Dermis microvascular lymphatic vessel endothelial cell (primary cell): ENCODE measurements at regions not wholly inside any gene's neighbourhood (a gene's known extent, or its start where the extent isn't known, plus 50 kb on each side); places are given as distances from the start of the nearest gene placed in this dataset.
"Not testable (repeated sequence)": the region's sequence is repeated elsewhere in the genome, so short reads cannot be mapped to it uniquely, and the experiment has no call there.

Source experiments
- DNase-seq, 2 donors: peaks; one replicate each; pipeline versions ENCODE4 v3.0.0 to v3.0.0-alpha.2; 2010; ENCODE audit warnings: low read depth in 2 of 2

- not testable (repeated sequence) for DNase-seq
These were observed 1112.5 kb downstream of the TMEM121 start for GRCh38 chr14:106638786-106639452.

- no peak for DNase-seq
These were observed 1115.7 kb downstream of the TMEM121 start for GRCh38 chr14:106642090-106642489.

DNA sequence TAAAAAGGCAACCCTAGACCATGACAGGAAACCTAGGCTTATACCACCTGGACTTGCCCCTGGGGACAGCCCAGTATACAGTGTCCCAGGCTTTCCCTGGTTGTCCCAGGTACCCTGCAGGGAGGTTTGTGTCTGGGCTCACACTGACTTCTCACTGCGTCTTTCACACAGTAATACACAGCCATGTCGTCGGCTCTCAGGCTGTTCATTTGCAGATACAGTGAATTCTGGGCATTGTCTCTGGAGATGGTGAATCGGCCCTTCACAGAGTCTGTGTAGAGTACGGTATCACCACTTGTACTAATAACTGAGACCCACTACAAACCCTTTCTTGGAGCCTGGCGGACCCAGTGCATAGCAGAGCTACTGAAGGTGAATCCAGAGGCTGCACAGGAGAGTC lies 1116.6 kb downstream of the TMEM121 start:
- not testable (repeated sequence) for DNase-seq

DNA sequence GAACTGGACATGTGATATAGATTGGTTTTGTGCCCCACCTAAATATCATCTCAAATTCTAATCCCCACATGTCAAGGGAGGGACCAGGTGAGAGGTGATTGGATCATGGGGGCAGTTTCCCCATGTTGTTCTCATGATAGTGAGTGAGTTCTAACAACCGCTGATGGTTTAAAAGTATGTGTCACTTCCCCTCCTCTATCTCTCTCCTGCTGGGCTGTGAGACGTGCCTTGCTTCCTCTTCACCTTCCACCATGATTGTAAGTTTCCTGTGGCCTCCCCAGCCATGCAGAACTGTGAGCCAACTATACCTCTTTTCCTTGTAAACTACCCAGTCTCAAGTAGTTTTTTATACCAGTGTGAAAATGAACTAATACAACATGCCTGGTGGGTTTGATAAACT lies 1122.5 kb downstream of the TMEM121 start:
- not testable (repeated sequence) for DNase-seq

GRCh38 chr14:106651016-106651415 lies 1124.6 kb downstream of the TMEM121 start:
- no peak for DNase-seq

- DNase-seq, result no peak
These were observed 1126.1 kb downstream of the TMEM121 start for GRCh38 chr14:106652494-106652893.

DNA sequence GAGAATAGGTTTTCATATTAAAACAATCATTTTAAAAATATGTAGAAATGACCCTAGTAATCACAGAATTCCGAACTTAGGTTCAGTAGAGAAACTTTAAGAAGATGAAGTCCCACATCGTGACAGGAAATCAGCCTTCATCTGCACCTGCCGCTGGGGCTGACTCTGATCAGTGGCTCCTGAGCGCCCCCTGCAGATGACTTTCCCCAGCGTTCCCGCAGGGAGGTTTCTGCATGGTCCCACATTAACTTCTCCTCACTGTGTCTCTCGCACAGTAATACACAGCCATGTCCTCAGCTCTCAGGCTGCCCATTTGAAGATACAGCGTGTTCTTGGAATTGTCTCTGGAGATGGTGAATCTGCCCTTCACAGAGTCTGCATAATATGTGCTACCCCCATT lies 1131.1 kb downstream of the TMEM121 start:
- DNase-seq, result no peak

DNA sequence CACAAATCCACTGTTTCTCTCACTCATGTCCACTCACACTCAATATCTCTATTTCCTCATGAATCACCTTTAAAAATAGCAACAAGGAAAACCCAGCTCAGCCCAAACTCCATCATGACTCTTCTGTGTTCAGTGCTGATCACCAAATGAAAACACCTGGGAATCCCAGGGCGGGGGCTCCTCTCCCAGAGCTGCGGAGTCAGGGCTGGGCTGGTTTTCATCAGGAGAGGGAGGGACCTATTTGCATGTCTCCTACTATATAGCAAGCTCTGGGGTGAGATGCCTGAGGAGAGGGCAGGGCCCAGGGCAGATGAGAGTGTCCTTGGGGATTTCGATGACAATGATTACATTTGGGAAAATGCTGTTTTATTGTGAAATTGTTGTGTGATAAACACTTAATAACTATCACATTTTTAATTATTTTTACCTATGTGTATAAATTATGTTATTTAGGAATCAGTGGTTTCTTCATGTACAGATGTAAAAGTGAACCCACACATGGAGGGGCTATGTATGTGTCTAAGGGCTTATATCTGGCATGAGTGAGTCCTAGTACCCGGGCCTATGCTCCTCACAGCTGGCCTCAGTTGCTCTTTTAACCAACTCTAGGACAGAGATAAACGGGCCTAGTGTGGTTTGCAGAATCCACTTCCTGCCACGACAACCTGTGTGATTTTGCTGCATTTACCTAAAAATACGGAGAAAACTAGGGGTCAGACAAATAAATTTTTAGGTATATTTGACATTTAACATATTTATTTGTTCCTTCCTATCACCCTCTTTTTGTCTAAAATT lies 1131.9 kb downstream of the TMEM121 start:
- not testable (repeated sequence) for DNase-seq

- not testable (repeated sequence) for DNase-seq
These were observed 1135.2 kb downstream of the TMEM121 start for GRCh38 chr14:106661561-106661960.

DNA sequence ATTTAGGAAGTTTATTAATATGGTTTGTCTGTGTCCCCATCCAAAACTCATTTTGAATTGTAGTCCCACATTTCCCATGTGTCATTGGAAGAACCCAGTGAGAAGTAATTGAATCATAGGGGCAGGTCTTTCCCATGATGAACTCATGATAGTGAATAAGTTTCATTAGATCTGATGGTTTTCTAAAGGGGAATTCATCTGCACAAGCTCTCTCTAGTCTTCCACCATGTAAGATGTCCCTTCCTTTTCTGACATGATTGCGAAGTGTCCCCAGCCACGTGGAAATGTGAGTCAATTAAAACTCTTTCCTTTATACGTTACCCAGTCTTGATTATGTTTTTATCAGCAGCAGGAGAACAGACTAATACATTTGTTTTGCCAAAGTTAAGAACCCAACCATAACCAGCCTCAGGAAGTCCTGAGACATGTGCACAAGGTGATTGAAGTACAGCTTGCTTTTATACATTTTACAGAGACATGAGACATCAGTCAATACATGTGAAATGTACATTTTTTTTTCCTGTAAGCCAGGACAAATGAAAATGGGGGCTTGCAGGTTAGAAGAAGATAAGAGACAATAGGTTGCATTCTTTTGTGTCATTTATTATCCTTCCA lies 1136.7 kb downstream of the TMEM121 start:
- DNase-seq, result no peak

DNA sequence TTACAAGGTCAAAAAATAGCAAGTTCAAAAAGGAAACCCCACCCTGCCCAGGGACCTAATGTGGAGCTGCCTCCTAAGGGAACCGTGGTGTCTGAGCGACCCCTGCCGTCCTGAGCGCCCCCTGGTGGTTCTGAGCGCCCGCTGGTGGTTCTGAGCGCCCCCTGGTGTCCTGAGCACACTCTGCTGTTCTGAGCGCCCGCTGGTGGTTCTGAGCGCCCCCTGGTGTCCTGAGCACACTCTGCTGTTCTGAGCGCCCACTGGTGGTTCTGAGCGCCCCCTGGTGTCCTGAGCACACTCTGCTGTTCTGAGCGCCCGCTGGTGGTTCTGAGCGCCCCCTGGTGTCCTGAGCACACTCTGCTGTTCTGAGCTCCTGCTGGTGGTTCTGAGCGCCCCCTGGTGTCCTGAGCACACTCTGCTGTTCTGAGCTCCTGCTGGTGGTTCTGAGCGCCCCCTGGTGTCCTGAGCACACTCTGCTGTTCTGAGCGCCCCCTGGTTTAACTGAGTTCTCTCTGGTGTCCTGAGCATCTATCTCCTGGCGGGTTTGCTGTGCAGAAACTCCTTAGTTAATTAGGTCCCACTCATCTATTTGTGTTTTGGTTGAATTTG lies 1137.5 kb downstream of the TMEM121 start:
- not testable (repeated sequence) for DNase-seq

GRCh38 chr14:106665814-106666213 lies 1139.4 kb downstream of the TMEM121 start:
- DNase-seq, result no peak

- DNase-seq, result no peak
These were observed 1140.0 kb downstream of the TMEM121 start for GRCh38 chr14:106666341-106666740.

DNA sequence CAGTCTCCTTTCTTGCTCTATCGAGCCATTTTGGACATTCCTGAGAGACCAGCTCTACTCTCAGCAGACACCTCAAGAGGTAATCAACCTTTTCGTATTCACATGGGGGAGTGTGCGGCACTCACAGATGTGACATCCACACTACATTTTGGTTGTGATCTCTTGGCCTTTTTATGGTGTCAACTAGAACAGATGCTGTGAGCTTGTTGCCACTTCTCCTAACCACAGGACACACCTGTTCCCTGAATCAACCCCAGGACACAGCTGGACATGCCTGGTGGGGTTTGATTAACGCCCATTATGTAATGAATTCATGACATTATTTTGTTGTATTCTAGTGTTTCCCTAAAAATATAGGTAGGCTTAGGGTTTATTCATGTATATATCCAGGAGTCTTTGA lies 1143.6 kb downstream of the TMEM121 start:
- DNase-seq, result no peak

DNA sequence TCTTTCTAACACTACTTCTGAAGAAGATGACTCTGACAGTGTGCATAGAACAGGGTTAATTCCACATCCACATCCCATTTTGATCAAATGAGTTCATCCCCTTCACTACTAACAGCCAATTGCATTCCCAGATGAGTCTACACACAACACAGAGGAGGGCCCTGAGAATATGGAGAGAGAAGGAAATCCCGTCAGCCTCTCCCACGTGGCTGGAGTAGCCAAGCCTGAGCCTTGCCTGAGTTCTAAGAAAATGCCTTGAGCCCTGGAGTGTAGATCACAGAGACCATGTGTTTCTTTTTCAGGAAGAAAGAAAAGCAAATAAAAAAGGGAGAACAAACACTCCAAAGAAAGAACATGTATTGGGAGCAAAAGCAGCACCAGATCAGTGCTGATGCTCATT lies 1147.7 kb downstream of the TMEM121 start:
- not testable (repeated sequence) for DNase-seq

DNA sequence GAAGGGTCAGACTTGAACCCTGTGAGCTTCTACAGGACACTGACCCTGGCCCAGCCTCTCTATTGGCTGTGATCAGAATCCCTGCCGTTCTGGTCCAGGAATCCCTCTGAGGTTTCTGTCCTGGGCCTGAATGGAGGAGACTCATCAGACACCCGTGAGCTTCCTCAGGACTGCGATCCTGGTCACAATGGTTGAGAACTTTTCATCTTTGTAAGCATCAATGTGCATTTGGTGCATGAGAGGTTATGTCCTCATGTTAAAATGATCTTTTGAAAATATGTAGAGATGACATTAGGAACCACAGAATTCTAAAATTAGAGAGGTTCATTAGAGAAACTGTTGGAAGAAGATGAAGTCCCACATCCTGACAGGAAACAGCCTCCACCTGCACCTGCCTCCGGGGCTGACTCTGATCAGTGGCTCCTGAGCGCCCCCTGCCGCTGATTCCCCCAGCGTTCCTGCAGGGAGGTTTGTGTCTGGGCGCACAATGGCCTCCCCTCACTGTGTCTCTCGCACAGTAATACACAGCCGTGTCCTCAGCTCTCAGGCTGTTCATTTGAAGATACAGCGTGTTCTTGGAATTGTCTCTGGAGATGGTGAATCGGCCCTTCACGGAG lies 1148.2 kb downstream of the TMEM121 start:
- DNase-seq, result not testable (repeated sequence)

- not testable (repeated sequence) for DNase-seq
These were observed 1149.3 kb downstream of the TMEM121 start for GRCh38 chr14:106675716-106676115.

GRCh38 chr14:106679776-106680175 lies 1153.4 kb downstream of the TMEM121 start:
- DNase-seq, result no peak

DNA sequence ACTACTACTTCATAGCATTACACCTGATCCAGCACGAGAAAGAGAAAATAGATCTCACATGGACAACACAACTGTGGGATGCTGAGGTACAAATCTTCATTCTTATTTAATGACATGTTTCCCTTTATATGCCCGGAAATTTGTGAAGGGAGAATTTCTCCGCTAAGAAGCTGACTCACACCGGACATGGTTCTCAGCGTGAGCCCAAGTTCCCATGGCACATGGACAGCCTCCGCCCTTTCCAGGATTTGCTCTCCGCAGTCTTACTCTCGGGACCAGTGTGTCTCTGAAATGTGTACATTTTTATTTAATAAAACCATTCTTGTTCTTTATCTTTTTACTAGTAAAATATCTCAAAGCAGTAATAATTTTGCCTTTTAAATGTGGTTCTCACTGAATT lies 1154.8 kb downstream of the TMEM121 start:
- DNase-seq, result no peak

- DNase-seq, result no peak
These were observed 1155.2 kb downstream of the TMEM121 start for GRCh38 chr14:106681568-106681967.

DNA sequence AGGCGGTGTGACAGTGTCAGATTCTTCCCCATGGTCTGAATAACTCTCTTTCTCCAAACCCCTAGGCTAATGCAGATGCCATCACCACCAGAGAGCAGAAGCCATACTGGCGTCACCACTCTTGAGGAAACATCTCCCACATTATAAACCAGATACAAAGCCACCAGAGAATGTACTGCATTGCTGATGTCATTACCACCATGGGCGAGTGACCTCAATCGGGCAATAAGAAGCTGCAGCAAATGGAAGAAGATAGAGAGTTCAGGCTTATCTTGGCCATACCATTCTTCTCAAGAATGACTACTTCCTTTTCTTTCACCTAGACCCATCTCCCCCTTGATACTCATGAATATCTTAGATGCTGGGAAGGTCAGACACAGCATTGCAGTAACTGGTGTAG lies 1157.2 kb downstream of the TMEM121 start:
- DNase-seq, result no peak

- DNase-seq, result no peak
These were observed 1160.2 kb downstream of the TMEM121 start for GRCh38 chr14:106686533-106686932.
